Breast epithelium (tissue), 3 donors: ENCODE measurements at regions not wholly inside any gene's neighbourhood (a gene's known extent, or its start where the extent isn't known, plus 50 kb on each side); places are given as distances from the start of the nearest gene placed in this dataset.

Source experiments
- CTCF ChIP-seq, 3 donors: fragments of 450-650 bp; IDR thresholded peaks; one replicate each; pipeline ENCODE4 v1.5.1; 2016 to 2017; ENCODE audit warnings: antibody characterized with exemption in 3 of 3, mild to moderate bottlenecking in 3 of 3, moderate library complexity in 3 of 3
- POLR2AphosphoS5 ChIP-seq, 3 donors: sonication (generic); formaldehyde crosslinking; IDR thresholded peaks; one replicate each; pipeline ENCODE4 v1.6.1; 2017; ENCODE audit warnings: antibody characterized with exemption in 3 of 3

DNA sequence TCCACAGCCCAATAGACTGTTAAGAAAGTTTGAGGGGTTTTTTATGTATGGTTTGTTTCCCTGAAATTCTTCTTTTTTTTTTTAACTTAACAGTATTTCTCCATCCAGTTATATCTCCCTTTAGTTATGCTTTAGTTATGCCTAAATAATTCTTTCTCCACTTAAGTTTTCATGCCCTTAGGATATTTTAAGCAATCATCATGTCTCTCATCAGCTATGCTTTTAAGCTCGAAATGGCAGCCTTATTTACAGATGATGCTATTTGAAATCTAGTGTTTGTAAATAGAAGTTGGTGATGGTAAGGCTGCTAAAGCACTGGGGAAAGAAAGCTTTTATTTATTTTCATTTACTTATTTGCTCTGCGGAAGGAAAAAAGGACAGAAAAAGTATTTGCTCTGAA, 439.3 kb downstream of the TFAP2B start:
- TF ChIP-seq CTCF (IDR thresholded peaks at IDR 0.05) (no peak), POLR2AphosphoS5 (IDR thresholded peaks at IDR 0.05) (no peak)
